NAMALWA (cell line): ENCODE measurements at regions not wholly inside any gene's neighbourhood (a gene's known extent, or its start where the extent isn't known, plus 50 kb on each side); places are given as distances from the start of the nearest gene placed in this dataset.

Experiments
- DNase-seq: peaks from one replicate; pipeline ENCODE4 v3.0.0-alpha.2; 2015; ENCODE audit warnings: low spot score

DNA sequence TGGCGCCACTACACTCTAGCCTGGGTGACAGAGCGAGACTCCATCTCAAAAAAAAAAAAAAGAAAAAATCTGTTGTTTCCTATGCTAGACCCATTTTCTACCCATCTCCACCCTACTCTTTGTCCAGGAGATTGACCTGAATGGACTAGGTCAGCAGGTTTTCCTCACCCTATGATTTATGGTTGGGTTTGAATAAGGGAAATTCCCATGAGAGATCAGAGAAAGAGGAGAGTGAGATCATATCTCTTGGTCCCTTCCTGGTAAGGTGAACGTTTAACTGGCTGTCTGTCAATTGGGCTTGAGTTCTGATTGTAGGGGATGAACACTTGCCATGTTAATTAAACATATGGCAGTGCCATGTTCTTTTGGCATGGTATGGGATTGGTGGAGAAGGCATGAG, 387.4 kb downstream of the MAN2A1 start:
- no peak for DNase-seq

DNA sequence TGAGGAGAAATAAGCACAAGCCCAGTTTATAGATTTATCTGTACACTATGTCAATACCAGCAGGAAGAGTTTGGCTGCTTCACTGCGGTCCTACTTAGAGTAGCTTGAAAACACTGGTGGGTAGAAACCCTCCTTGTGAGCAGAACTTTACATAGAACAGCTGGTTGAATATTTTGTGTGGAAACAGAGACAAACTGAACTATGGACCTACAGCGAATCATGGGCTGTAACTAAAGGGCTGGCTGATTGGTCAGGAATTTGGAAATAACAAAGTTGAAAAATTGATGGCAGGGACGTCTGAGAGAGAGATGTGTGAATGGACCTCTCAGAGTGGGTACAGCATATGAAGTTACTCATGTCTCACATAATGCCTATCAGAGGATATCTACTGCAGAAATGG, 392.5 kb downstream of the MAN2A1 start:
- no peak for DNase-seq

DNA sequence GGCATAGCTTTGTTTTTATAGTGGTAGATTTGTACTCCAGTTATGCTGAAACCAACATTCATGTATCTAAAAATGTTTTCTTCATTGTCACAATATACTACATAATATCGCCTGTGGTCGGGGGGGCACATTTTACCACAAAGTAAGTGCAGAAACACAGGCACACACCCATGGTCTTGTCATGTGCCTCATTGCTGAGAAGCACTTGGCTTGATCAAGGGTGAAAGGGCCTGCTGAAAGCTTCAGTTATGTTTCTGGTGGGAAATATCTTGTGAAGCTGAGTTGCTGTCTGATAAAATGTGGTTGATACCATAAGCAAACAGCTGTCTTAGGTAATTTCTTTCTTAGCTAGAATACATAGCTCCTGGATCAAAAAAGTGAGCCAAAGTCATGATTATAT, 393.1 kb downstream of the MAN2A1 start:
- no peak for DNase-seq

DNA sequence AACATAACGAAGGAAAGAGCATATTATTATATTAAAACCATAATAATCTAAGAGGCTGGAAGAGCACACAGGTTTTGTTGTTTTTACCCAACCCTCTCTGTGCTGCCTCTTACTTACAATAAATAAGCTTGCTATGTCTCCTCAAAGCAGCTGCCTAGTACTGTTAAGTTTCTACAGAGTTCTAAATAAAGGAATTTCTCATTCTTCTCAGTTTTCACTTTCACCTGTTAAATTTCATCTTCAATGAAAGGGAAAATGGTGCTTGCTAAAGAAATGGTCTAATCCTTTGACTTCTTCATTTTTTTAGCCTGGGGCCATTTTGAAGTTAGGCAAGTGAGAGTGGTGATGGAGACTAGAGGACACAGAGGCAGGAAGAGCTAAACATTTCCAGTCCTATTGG, 396.1 kb downstream of the MAN2A1 start:
- DNase-seq, result no peak

DNA sequence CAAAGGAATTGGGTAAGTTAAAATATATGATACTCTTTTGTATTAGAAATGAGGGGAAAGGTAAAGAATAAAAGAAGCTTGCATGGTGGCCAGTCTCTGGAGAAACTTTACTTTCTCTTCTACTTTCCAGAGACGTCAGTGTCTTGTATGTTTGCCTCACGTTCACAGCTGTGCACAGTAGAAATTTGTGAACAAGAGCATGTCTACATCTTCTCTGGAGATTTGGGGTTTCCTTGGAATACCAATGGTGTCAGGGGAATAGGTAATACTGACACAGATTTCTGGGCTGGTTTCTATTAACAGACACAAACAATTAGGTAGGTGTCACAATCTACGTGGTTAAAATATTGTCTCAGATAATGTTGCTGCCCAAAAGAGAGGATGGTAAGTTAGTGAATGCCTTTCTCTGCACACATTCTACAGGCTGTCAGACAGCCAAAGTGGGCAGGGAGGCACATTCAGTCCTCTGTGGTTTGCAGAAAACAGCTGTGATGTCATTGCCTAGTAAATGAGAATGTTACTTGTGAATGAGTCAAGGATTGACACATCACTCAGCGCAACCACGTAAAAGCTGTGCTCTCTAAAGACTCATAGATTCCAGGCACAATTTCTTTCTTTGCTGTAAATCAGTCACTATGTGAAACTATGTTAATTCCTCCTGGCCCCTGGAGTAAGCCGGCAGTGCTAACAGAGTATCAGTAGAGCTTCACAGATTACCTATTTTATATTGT, 397.1 kb downstream of the MAN2A1 start:
- DNase-seq, result no peak

DNA sequence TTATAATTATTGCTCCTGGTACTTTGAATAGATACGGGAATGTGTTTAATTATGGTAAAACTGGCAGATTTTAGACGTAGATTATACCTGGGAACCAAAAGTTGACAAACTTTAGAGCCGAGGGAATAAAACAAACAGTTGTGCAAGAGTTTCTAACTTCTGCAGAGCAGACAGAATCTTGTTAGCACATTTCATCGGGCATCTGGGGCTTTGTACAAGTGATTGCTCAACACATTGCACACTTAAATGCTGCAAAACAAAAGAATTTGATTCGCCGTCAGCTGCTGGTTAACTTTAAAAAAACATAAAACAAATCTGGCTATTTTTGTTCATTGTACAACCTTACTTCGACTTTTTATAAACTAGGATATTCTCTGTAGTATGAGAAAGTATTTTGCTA, 398.1 kb downstream of the MAN2A1 start:
- DNase-seq, result no peak

DNA sequence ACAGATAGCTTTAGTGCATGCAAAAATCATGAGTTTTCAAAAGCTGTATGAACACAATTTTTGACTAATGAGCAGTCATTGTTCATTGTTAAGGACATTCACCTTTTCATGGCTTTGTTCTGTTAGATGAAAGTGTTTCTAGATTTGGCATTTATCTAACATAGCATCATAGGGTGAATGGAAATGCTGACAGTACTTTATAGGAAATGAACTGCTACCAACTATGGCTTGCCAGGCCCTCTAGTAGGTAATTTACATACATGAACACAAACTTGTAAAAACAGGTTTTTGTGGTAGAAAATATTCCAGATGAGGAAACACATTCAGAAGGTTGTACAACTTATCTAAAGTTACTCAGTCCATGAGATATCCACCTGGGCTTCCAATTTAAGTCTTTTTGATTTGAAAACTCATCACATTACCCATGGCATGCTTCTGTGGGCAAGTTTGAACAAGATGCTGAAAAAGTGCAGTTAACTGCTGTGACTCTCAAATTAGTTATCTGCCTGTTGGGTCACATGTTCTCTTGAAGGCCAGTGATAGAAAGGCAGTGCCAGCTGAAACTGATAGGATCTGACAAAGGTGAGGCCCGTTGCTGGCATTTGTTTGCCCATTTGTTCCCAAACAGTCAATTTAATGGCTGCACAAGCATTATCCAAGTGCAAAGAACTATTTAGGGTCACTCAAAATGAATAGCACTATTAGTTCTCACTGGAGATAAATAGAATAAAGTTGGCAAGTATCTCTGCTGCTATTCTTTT, 399.1 kb downstream of the MAN2A1 start:
- no peak for DNase-seq

DNA sequence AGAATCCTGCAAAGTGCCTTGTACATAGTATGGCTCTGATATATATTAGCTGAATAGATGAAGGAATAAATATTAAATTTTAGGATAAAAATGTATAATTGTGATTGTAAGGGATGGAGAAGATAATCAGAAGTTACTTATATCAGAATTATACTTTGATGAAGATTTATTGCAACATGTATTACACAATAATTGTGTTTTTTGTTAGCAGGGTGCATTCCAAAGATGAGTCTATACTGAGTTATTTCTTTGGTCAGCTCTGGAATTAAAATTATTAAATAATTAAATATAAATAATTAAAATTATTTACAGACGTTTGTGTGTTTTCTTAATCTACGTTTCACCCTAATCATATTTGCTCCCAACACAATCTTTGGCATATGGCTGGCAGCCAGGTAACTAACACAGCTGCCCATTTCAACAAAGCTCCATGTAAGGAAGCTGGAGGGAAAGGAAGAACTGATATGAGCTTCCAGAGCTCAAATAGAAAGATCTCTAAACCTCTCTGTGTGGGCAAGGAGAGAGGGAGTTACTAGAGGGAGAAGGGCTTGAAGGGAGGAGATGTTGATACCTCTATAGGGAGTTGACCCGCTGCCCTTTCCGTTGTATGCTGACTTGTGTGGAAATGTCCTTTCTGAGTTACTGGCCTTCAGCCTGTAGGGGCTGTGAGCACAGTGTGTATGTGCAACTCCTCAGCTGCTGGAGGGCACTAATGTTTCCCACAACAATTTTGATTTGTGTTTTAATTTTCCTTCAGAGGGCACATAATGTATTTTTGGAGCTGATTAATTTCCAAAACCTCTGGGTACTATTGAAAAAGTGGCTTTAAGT, 403.4 kb downstream of the MAN2A1 start:
- no peak for DNase-seq

DNA sequence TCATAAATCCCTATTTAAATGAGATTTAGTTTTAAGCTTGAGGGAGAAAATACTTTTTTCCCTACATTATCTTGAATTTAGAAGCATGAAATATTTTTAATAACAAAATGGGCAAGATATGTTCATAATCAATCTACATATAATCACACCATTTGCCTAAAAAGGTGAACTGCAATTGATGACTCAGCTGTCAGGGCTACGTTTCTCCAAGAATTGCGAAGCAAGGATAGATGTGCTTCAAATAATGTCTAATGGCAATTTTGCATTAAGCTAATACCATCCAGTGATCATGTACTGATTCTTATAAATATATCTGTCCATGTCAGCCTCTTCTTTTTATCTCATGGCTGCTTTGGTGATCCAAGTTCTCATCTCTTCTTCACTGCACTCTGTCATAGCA, 404.4 kb downstream of the MAN2A1 start:
- DNase-seq, result no peak

DNA sequence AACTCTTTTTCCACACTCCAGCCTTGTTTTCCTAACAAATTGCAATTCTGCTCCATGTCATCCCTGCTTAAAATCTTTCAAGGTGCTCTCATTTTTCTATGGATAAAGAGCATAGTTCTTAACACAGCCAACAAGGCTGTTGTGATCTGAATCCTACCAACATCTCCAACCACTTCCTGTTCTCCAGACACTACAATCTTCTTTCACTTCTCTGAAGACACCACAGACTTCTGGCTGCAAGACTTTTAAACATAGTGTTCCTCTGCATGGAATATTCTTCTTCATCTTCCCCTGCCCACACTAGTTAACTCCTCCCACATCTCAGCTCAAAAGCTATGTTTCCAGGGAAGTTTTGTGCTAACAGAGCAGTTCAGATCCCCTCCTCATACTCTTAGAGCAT, 404.8 kb downstream of the MAN2A1 start:
- no peak for DNase-seq

DNA sequence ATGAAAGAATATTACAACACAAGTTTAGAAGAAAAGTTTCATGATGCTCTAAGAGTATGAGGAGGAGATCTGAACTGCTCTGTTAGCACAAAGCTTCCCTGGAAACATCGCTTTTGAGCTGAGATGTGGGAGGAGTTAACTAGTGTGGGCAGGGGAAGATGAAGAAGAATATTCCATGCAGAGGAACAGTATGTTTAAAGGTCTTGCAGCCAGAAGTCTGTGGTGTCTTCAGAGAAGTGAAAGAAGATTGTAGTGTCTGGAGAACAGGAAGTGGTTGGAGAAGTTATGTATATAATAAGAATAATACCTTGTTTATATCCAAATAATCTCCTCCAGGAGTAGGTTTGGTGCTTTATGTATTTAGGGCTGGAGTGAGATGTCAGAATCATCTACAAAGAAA, 406.7 kb downstream of the MAN2A1 start:
- no peak for DNase-seq

DNA sequence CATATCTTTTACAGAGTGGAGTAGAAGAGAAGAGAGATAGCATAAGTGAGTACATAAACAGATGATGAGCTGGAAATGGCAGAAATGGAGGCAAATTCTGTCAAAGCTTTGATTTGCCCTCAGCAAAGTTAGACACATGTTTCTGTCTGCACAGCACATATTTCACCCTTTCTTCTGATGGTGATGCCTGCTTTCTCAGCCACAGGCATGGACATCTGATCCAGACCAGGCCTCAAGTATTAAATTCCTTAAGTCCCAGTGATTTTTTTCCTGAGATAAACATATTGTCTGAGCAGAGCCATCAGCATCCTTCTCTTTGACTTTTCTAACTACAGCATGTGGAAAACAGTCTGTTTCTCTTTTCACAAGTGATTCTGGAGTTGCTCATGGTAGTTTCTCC, 409.8 kb downstream of the MAN2A1 start:
- no peak for DNase-seq

DNA sequence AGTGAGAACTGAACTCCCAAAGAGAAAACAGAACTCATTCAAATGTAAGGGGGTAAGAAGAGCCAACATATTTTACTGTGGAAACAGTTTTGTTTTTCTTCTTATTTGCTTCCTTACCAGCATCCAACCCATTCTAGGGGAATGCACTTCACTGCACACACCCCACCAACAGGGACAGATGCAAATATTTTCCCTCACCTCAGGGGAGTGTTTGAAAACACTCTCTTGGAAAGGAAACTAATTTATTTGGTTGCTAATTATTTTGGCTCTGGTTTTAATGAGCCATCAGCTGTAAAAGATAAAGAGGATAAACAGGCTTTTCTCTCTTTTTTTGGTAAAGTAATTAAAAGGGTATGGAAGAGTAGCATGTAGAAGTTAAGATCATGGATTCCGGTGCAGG, 413.4 kb downstream of the MAN2A1 start:
- no peak for DNase-seq

DNA sequence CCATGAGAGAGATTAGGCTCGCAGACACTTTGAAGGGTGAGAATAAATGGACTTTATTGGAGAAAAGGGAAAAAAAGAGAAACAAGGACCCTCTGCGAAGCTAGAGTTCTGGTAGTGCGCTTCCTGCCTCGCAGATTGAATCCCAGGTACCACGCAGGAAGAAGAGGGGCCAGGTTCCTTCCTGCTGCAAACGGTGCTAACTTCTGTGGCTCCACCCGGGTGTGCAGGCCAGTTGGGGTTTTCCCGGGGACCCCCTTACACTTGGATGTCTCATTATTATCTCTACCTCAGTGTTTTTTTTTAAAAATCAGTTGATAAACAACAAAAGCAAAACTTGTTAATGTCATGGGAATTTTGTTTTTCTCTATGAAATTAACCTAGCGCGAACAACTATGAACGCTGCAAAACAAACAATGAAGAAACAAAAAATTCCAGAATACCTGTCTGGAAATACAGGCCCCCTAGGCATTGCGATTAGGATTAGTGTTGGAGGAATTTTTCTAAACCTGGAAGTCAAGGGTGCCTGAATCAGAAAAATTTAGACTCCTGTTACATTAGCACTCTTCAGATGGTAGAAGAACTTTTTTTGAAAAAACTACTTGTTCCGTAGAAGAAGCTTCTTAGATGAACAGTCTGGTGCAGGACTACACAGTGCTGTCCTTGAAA, 414.5 kb downstream of the MAN2A1 start:
- no peak for DNase-seq

DNA sequence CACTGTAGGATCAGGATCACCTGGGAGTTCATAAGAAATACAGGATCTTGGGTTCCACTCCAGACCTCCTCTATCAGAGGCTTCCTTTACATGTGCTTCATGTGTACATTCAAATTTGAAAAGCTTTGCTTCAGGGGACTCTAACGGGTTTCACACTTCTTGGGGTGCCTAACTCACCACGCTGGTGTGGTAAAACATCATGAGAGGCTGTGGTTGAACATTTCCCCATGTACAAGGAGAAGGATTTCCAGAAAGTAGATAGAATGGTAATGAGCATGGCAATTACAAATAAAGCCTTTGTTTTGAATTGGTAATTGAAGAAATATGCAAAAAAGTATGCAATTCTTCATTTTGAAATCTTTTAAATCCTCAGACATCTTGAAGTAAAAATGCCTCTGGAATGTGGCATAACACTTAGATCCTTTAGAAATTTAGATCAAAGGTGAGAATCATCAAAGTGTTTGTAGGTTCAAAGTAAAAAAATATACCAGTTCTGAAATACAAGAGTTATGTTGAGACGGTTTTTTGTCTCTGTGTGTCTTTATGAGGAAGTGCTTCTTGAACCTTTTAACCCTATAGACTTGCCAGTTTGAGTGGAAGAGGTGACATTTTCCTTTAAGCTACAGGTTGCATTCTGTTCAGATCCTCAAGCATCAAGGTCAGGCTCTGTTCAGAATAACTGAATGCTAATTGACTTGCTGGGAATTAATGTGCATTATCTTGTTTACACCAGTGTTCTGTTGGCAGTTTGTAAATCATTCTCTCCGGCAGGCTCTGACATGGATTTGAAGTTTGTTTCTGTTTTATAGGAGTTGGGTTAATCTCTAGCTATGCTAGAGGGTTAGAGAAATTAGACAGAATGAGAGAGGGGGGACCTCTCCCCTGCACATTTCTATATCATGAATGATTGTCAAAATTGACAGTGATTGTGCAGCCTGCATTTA, 415.3 kb downstream of the MAN2A1 start:
- DNase-seq, result no peak

DNA sequence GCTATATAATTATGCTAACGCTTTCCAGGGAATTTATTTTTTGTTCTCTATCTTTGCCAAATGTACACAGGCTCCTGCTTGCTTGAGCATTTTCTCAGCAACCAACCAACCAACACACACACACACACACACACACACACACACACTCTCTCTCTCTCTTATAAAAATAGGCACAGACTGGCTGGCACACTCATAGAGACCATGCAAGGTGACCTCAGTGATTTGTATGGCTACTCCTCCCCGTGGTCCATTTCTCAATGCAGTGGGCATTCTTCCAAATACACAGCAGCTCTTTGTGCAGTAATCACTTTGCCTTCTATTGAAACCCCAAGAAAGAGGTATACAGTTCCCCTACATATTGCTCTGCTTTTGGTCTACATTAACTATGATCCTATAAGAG, 416.0 kb downstream of the MAN2A1 start:
- DNase-seq, result no peak

DNA sequence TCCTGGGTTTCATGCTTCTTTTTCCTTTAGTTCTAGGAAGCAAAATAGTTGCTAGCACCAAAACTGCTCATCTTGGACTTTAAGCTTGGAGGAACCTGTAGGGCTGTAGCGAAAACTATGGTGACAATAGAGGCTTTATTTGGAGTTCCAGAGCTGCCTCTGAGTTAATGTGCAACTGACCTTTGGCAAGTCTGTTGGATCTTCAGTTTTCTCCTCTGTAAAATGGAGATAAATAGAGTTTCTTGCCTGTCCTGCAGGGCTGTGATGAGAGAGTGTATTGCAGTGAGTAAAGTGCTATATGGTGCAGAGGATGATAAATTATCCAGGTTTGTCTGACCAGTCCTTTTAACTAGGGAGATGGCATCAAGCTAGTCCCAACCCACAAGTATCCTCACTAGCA, 417.0 kb downstream of the MAN2A1 start:
- no peak for DNase-seq

DNA sequence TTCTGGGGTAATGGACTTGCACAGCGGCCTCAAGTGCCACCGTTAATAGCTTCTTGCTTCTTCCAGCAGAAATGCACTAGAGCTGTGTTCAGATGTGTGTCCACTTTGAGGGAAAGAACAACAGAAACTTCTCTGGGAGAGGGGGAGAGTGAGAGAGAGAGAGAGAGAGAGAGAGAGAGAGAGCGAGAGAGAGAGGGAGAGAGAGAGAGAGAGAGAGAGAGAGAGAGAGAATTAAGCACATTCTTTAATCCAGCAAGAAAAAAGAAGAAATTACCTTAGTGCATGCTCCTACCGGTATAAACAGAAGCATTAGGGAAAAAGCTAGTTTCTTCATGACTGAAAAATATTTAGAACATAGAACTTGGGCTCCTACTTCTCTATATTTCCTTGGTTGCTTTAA, 418.8 kb downstream of the MAN2A1 start:
- DNase-seq, result no peak

DNA sequence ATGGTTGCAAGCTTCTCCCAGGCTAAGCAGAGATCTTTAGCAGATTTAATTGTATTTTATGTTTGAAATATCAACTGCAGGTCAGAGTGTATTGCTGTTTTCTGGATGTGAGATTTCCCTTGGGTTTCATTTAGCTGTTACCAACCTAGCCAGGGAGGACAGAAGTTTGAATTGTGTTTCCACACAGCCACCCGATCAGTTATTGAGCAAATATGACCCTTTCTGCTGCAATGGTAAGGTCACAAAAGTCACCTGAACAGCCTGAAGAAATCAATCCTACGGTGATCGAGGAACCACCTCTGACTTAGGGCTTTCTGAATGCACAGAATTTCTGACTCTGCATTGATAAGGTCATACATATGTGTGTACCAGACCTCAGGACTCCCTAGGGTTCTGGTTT, 419.9 kb downstream of the MAN2A1 start:
- DNase-seq, result no peak

DNA sequence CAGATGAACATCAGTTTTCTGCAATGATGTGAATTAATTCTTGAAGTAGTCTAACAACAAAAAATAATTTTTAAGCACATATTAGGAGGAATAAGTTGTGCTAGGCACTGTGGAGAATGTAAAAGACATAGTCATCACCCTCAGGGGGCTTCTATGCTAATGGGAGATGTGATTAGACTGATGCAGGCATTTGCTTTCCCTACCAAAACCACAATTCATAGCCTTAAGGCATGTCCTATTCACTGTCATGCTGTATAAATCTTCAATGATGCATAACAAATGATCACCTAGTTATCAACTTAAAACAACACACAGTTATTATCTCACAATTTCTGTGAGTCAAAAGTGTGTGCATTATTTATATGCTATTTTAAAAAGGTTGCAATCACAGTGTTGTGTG, 422.6 kb downstream of the MAN2A1 start:
- DNase-seq, result no peak

DNA sequence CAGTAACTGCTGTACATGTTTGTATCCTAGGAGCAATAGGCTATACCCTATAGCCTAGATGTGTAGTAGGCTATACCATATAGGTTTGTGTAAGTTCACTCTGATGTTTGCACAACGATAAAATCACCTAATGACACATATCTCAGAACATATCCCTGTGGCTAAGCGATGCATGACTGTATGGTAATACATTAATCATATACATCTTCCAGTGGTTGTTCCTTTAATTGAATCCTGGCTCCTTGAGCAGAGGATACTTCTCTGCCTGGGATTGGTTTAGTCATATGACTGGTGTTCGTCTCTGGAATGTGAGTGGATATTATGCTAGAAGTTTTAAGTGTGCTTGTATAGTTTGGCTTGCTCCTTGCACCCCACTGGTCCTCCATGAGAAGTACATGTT, 425.8 kb downstream of the MAN2A1 start:
- no peak for DNase-seq
